ENCODE measurements at regions not wholly inside any gene's neighbourhood (a gene's known extent, or its start where the extent isn't known, plus 50 kb on each side); places are given as distances from the start of the nearest gene placed in this dataset.
"Not testable (repeated sequence)": the region's sequence is repeated elsewhere in the genome, so short reads cannot be mapped to it uniquely, and the experiment has no call there.

DNA sequence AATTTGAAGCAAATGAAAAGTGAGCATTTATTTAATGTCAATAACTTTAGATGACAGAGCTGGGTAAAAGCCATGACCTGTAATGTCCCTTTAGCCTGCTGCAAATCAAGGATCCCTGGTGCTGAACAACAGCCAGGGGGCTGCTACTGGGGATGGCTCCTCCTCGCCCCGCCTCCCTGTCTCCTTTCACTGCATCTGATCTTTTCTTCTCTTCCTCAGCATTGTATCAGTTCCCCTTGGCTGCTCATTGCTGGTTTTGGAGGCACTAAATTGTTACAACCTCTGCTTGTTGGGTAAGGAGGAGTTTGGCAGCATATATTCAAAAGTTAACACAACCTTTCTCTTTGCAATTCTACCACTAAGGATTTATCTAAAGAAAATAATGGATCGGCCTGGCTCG, 236.3 kb upstream of the ID2 start:
- Histone ChIP-seq H3K9me3 (ENCODE audit: control insufficient read depth in 1 of 2, insufficient read depth in 1 of 2, low read depth in 1 of 2, low read length in 2 of 2) (no peaks in the 10 kb centered on the region), H3K36me3 (ENCODE audit: control insufficient read depth in 1 of 2, insufficient read depth in 2 of 2, low read length in 2 of 2) (no peaks in the 10 kb centered on the region), H3K4me2 (ENCODE audit: low read length) (no peak overlapping the region), H3K9me2 (ENCODE audit: insufficient read depth) (no peaks in the 10 kb centered on the region), H3K27ac (ENCODE audit: low read depth, low read length) (no peak overlapping the region), H3K4me1 (ENCODE audit: control insufficient read depth in 1 of 2, insufficient read depth in 2 of 2, low read length in 2 of 2) (peaks cover 3 to 19% of the 10 kb centered on the region in 2 experiments; a peak in 3 of 4 replicates), H3K4me3 (replicated peaks in 1 of 2; ENCODE audit: low read depth in 1 of 2, low read length in 2 of 2) (no peak overlapping the region), H2AFZ (ENCODE audit: low read depth, low read length, poor library complexity, severe bottlenecking) (no peak overlapping the region), H3K9ac (ENCODE audit: low read length) (no peak overlapping the region), H3K79me2 (ENCODE audit: insufficient read depth, low read length) (no peaks in the 10 kb centered on the region), H4K20me1 (ENCODE audit: insufficient read depth) (no peaks in the 10 kb centered on the region), H3K27me3 (ENCODE audit: insufficient read depth, low read length) (no peaks in the 10 kb centered on the region)
- TF ChIP-seq FOSL1 (IDR thresholded peaks at IDR 0.05; ENCODE audit: low read depth) (no peak), CEBPB (IDR thresholded peaks at IDR 0.05; ENCODE audit: low read depth) (no peak), EZH2 (IDR thresholded peaks at IDR 0.05) (no peak), SIN3A (IDR thresholded peaks at IDR 0.05; ENCODE audit: low read depth) (no peak), POLR2A (IDR thresholded peaks at IDR 0.05; ENCODE audit: borderline replicate concordance, extremely low read depth, insufficient read depth, insufficient read length) (no peak), ZFX (IDR thresholded peaks at IDR 0.05) (no peak), RAD21 (IDR thresholded peaks at IDR 0.05; ENCODE audit: low read depth) (no peak), EGR1 (IDR thresholded peaks at IDR 0.05; ENCODE audit: low read depth) (no peak), JUND (IDR thresholded peaks at IDR 0.05) (no peak), POLR2AphosphoS5 (IDR thresholded peaks at IDR 0.05; ENCODE audit: low read depth, low read length) (no peak), SP1 (IDR thresholded peaks at IDR 0.05; ENCODE audit: low read depth) (no peak), EZH2phosphoT487 (IDR thresholded peaks at IDR 0.05; ENCODE audit: borderline replicate concordance) (no peak), TCF7L2 (IDR thresholded peaks at IDR 0.05; ENCODE audit: borderline replicate concordance, extremely low read depth, insufficient read depth, insufficient read length) (no peak), ZNF274 (IDR thresholded peaks at IDR 0.05; ENCODE audit: low read depth, low read length) (no peak), CBX3 (IDR thresholded peaks at IDR 0.05; ENCODE audit: low read depth) (no peak)
- TF ChIP-seq, protein P1, sequence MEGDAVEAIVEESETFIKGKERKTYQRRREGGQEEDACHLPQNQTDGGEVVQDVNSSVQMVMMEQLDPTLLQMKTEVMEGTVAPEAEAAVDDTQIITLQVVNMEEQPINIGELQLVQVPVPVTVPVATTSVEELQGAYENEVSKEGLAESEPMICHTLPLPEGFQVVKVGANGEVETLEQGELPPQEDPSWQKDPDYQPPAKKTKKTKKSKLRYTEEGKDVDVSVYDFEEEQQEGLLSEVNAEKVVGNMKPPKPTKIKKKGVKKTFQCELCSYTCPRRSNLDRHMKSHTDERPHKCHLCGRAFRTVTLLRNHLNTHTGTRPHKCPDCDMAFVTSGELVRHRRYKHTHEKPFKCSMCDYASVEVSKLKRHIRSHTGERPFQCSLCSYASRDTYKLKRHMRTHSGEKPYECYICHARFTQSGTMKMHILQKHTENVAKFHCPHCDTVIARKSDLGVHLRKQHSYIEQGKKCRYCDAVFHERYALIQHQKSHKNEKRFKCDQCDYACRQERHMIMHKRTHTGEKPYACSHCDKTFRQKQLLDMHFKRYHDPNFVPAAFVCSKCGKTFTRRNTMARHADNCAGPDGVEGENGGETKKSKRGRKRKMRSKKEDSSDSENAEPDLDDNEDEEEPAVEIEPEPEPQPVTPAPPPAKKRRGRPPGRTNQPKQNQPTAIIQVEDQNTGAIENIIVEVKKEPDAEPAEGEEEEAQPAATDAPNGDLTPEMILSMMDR (IDR thresholded peaks at IDR 0.05 in 2 of 3, conservative IDR thresholded peaks at IDR 0.05 in 1 of 3; ENCODE audit: borderline replicate concordance in 1 of 3, insufficient read depth in 1 of 3, low read depth in 2 of 3, low read length in 2 of 3), result no peak
- TF ChIP-seq, protein P2, sequence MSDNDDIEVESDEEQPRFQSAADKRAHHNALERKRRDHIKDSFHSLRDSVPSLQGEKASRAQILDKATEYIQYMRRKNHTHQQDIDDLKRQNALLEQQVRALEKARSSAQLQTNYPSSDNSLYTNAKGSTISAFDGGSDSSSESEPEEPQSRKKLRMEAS (IDR thresholded peaks at IDR 0.05), result no peak
- TF ChIP-seq, protein P3, sequence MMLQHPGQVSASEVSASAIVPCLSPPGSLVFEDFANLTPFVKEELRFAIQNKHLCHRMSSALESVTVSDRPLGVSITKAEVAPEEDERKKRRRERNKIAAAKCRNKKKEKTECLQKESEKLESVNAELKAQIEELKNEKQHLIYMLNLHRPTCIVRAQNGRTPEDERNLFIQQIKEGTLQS (IDR thresholded peaks at IDR 0.05), result no peak
- POLR2A ChIA-PET, result no interaction called here
- CTCF ChIA-PET, result no interaction called here
- BruUV-seq (replicated peaks), result no TSS peak
- no peak for ATAC-seq
- RAD21 ChIA-PET (ENCODE audit: low non-redundant PET in 1 of 2, low total read pairs in 2 of 2, uncharacterized antibody in 2 of 2, unreplicated experiment in 2 of 2), result no interaction called here
- intact Hi-C loops (cut with micrococcal nuclease), result no loop called here
- DNase-seq (ENCODE audit: low read depth, low spot score), result no peak

DNA sequence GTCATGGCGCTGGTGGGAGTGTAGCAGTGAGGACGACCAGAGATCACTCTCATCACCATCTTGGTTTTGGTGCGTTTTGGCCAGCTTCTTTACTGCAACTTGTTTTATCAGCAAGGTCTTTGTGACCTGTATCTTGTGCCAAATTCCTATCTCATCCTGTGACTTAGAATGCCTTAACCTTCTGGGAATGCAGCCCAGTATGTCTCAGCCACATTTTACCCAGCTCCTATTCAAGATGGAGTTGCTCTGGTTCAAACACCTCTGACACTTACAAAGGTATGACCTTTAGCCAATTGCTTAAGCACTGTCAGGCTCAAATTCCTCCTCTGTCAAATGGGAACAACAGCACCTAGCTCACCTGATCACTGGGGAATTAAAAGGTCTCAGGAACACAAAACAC, 235.1 kb upstream of the ID2 start:
- H3K36me3 ChIP-seq (ENCODE audit: control insufficient read depth in 1 of 2, insufficient read depth in 2 of 2, low read length in 2 of 2); CTCF ChIA-PET; RAD21 ChIA-PET (ENCODE audit: low non-redundant PET in 1 of 2, low total read pairs in 2 of 2, uncharacterized antibody in 2 of 2, unreplicated experiment in 2 of 2); H4K20me1 ChIP-seq (ENCODE audit: insufficient read depth); ATAC-seq; H3K9ac ChIP-seq (ENCODE audit: low read length); H2AFZ ChIP-seq (ENCODE audit: low read depth, low read length, poor library complexity, severe bottlenecking); H3K79me2 ChIP-seq (ENCODE audit: insufficient read depth, low read length); H3K4me3 ChIP-seq (replicated peaks in 1 of 2; ENCODE audit: low read depth in 1 of 2, low read length in 2 of 2); H3K9me3 ChIP-seq (ENCODE audit: control insufficient read depth in 1 of 2, insufficient read depth in 1 of 2, low read depth in 1 of 2, low read length in 2 of 2); H3K27ac ChIP-seq (ENCODE audit: low read depth, low read length); H3K27me3 ChIP-seq (ENCODE audit: insufficient read depth, low read length); H3K9me2 ChIP-seq (ENCODE audit: insufficient read depth); DNase-seq (ENCODE audit: low read depth, low spot score); BruUV-seq (replicated peaks); POLR2A ChIA-PET; intact Hi-C loops (cut with micrococcal nuclease): not testable (repeated sequence)
- peaks cover 3 to 19% of the 10 kb centered on the region in 2 experiments; a peak in 3 of 4 replicates for H3K4me1 ChIP-seq (ENCODE audit: control insufficient read depth in 1 of 2, insufficient read depth in 2 of 2, low read length in 2 of 2)
- peak overlapping the region; percentile 18; the same call in 1 of the 2 replicates for H3K4me2 ChIP-seq (ENCODE audit: low read length)
